Activated B cell treated with CpG ODN at 0.5 μM for 24 hours (primary cell): ENCODE measurements at regions not wholly inside any gene's neighbourhood (a gene's known extent, or its start where the extent isn't known, plus 50 kb on each side); places are given as distances from the start of the nearest gene placed in this dataset.

Source experiments
- ATAC-seq: fragments of 200-7000 bp; cut with Tn5 transposase; one replicate; pipeline ENCODE4 v1.10.0; 2021; ENCODE audit warnings: low read depth, mild to moderate bottlenecking, moderate library complexity
- CTCF ChIA-PET: fragments of 350-600 bp; sonication (Branson Sonifier 250); formaldehyde crosslinking; loops from one replicate; lab custom pipeline; 2021; ENCODE audit warnings: antibody characterized with exemption; lab: Charles Lee
- POLR2A ChIA-PET: fragments of 350-600 bp; sonication (Branson Sonifier 250); formaldehyde crosslinking; loops from one replicate; lab custom pipeline; 2021; ENCODE audit warnings: antibody characterized with exemption; lab: Charles Lee
- DNase-seq: peaks from one replicate; pipeline ENCODE4 v3.0.0; 2022
- H3K27ac Mint-ChIP-seq: one replicate; pipeline ENCODE4 v1.8.0; 2020; ENCODE audit warnings: mixed read lengths
- H3K27me3 Mint-ChIP-seq: one replicate; pipeline ENCODE4 v1.8.0; 2021; ENCODE audit warnings: mixed read lengths
- H3K36me3 Mint-ChIP-seq: one replicate; pipeline ENCODE4 v1.8.0; 2021; ENCODE audit warnings: low read depth, mixed read lengths
- H3K4me1 Mint-ChIP-seq: one replicate; pipeline ENCODE4 v1.8.0; 2021; ENCODE audit warnings: mixed read lengths
- H3K4me3 Mint-ChIP-seq: one replicate; pipeline ENCODE4 v1.8.0; 2020; ENCODE audit warnings: mild to moderate bottlenecking, mixed read lengths
- H3K9me3 Mint-ChIP-seq: one replicate; pipeline ENCODE4 v1.8.0; 2020; ENCODE audit warnings: mixed read lengths
- intact Hi-C: fragments of 100-400 bp; cut with micrococcal nuclease; formaldehyde crosslinking; loops from one replicate; pipeline ENCODE4 v1.15.1; 2024
- TF ChIP-seq, protein P1 (sequence below): fragments of 200-600 bp; IDR thresholded peaks from one replicate; pipeline ENCODE4 v1.8.0; 2022; ENCODE audit warnings: antibody characterized with exemption, mild to moderate bottlenecking

DNA sequence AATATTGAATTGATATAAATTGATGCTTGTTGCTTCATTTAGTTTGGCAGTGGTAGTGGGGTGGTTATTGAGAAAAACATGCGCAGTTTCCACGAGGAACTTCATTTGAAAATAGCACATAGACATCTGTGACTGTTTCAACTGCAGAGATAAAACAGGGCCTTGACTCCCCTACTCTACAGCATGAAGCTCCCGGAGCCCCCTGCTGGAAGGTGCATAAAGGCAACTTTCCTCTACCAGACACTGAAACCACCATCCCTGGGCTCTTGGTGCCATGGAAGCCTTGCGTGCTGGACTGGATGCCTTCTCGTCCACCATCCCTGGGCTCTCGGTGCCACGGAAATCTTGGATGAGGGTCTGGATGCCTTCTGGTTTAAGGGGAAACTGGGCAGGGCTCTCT, 195.9 kb downstream of the CSNK2A3 start:
- Mint-ChIP-seq H3K27ac (no peak overlapping the region), H3K9me3 (peaks cover 6% of the 10 kb centered on the region), H3K4me1 (peaks cover 3% of the 10 kb centered on the region), H3K36me3 (no peaks in the 10 kb centered on the region), H3K4me3 (no peak overlapping the region), H3K27me3 (peaks cover 12% of the 10 kb centered on the region)
- ATAC-seq (no peak), DNase-seq (no peak)
- TF ChIP-seq, protein P1, sequence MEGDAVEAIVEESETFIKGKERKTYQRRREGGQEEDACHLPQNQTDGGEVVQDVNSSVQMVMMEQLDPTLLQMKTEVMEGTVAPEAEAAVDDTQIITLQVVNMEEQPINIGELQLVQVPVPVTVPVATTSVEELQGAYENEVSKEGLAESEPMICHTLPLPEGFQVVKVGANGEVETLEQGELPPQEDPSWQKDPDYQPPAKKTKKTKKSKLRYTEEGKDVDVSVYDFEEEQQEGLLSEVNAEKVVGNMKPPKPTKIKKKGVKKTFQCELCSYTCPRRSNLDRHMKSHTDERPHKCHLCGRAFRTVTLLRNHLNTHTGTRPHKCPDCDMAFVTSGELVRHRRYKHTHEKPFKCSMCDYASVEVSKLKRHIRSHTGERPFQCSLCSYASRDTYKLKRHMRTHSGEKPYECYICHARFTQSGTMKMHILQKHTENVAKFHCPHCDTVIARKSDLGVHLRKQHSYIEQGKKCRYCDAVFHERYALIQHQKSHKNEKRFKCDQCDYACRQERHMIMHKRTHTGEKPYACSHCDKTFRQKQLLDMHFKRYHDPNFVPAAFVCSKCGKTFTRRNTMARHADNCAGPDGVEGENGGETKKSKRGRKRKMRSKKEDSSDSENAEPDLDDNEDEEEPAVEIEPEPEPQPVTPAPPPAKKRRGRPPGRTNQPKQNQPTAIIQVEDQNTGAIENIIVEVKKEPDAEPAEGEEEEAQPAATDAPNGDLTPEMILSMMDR: no peak
- POLR2A ChIA-PET: no interaction called here
- intact Hi-C loops: no loop called here
- CTCF ChIA-PET: interaction anchor here (0.8 kb wide), 1 partner anchor 23 kb away, joined by 4 read pairs; no protein-coding TSS in a partner anchor

DNA sequence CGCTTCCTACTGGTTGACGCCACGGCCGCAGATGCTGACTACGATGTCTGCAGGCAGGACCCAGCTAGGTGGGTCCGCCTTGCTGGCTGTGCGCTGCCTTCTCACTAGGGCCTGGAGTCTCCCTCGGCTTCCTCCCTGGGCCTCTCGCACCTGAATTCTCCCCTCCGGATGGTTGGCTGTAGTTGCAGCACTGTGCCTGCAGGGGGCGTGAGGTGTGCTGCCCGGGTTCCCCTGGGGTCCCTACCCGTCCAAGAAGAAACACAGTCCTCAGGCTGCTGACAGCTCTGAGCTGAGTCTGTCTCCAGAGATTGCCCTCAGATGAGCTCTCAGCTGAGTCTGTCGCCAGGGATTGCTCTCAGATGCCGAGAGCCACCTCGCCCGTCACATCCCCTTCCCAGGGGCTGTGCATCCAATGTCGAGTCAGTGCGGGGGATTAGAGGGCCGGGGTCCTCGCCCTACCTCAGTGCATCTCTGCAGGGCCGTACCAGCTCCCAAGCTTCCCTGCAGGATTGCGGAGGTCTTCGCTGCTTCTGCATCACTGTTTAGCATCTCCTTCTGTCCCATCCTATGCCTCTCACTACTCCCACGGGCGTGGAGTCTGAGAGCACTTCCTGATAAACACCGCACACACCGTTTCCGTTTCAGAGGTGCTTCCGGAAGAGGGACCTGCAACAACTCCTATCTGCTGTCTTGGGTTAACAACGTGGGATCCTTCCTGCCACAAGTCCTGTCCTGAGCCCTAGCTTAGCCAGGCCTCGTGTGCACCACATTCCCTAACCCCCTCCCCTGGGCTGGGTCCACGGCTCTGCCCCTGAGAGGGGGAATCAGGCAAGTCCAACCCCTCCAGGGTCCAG, 196.9 kb downstream of the CSNK2A3 start:
- Mint-ChIP-seq H3K4me3 (no peak overlapping the region), H3K4me1 (peaks cover 3% of the 10 kb centered on the region), H3K36me3 (no peaks in the 10 kb centered on the region), H3K27me3 (peaks cover 11% of the 10 kb centered on the region), H3K9me3 (peaks cover 6% of the 10 kb centered on the region), H3K27ac (no peak overlapping the region)
- POLR2A ChIA-PET: no interaction called here
- DNase-seq: no peak
- intact Hi-C loops: no loop called here
- CTCF ChIA-PET: no interaction called here
- ATAC-seq: no peak
- TF ChIP-seq, protein P1: no peak

DNA sequence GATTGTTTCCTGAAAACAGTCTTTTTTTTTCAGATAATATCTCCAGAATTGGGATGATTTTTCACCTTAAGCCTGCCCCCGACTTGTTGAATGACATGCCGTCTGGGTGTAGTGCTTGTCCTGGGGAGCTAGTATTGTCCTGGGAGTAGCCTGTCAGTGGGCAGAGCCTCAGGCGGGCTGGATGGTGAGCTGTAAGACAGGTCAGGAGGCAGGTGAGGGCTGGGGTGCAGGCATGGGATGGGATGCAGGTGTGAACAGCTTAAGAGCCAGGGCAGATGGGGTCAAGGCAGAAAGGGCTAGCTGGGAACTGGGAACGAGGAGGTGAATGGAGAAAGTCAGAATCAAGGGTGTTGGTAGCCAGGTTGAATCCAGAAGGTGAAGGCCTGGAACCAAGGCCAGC, 200.2 kb downstream of the CSNK2A3 start:
- TF ChIP-seq, protein P1: no peak
- Mint-ChIP-seq H3K27ac (no peak overlapping the region), H3K4me3 (no peak overlapping the region), H3K4me1 (peaks cover 9% of the 10 kb centered on the region), H3K9me3 (no peaks in the 10 kb centered on the region), H3K36me3 (no peaks in the 10 kb centered on the region), H3K27me3 (peaks cover 8% of the 10 kb centered on the region)
- intact Hi-C loops: no loop called here
- ATAC-seq: no peak
- no peak for DNase-seq
- POLR2A ChIA-PET: no interaction called here
- CTCF ChIA-PET: no interaction called here

DNA sequence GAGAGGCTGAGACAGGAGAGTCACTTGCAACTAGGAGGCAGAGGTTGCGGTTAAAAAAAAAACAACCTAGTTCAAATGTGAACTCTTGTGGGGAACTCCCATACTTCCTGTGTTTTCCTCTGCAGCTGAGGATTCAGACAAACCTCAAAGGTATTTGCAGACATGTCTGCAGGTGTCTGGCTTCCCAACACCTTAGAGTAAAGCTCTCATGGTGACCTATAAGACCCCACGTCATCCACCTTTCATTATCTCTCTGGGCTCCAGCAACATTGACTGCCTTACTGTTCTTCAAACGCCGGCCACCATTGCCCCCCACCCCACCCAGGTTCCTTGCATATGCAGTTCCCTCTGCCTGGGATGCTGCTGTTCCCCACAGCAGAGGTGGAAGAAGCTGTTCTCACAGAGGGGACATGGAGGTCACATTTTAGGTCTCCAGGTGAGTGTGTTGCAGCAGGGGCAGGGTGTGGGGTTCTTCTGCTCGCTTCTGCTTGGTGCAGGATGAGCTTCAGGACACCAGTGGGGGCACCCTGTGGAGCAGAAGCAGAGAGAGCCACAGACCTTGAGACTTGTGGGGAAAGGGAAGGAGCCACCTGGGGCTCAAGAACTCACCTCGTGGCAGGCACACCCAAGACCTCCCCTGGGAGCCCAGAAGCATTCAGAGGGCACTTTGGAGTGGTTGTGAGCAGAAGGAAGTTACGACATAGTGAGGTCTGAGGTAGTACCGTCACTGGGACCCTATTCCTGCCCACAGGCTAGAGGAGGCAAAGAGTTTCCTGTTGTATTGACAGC, 203.2 kb downstream of the CSNK2A3 start:
- intact Hi-C loops: no loop called here
- ATAC-seq (no peak), DNase-seq (no peak)
- Mint-ChIP-seq H3K4me1 (peaks cover 6% of the 10 kb centered on the region), H3K9me3 (no peaks in the 10 kb centered on the region), H3K27ac (no peak overlapping the region), H3K36me3 (no peaks in the 10 kb centered on the region), H3K4me3 (no peak overlapping the region), H3K27me3 (peaks cover 11% of the 10 kb centered on the region)
- ChIA-PET CTCF (no interaction called here), POLR2A (no interaction called here)
- TF ChIP-seq, protein P1: no peak

DNA sequence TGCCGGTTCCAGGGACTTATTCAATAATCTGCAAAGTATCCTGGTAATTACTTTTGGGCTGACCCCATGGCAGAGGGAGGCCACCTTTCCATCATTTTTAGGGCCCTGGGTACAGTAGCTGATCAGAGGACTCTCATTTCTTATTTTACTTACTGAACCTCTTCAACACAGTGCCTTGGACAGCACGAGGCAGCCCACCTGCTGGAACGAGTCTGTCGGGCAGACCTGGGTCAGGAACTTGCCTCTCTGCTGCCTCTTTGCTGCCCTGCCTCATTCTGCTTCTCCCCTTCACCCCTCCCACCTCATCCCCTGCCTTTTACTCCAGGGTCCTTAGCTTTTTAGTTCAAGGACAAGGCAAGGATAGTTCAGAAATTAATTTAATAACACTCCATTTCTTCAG, 204.5 kb downstream of the CSNK2A3 start:
- H3K4me1 Mint-ChIP-seq: peaks cover 6% of the 10 kb centered on the region
- POLR2A ChIA-PET: no interaction called here

More for the DNA sequence above, 204.5 kb downstream of the CSNK2A3 start:
- Mint-ChIP-seq H3K9me3 (no peaks in the 10 kb centered on the region), H3K4me3 (no peak overlapping the region), H3K36me3 (no peaks in the 10 kb centered on the region), H3K27ac (no peak overlapping the region), H3K27me3 (peaks cover 17% of the 10 kb centered on the region)
- no peak for ATAC-seq
- intact Hi-C loops: no loop called here
- DNase-seq: no peak
- TF ChIP-seq, protein P1: no peak
- CTCF ChIA-PET: no interaction called here
